VCaP (cell line): ENCODE measurements at regions not wholly inside any gene's neighbourhood (a gene's known extent, or its start where the extent isn't known, plus 50 kb on each side); places are given as distances from the start of the nearest gene placed in this dataset.

Experiments used
- H3K27ac ChIP-seq: fragments of 450-650 bp; 2 replicates; pipeline ENCODE4 v1.5.1; 2017
- CTCF ChIP-seq: fragments of 450-650 bp; conservative IDR thresholded peaks from 2 replicates; pipeline ENCODE4 v1.5.1; 2017; ENCODE audit warnings: mild to moderate bottlenecking, moderate library complexity

GRCh38 chr5:8216921-8217320, 348.0 kb downstream of the MTRR start:
- no peak for TF ChIP-seq CTCF
- H3K27ac ChIP-seq: no peak overlapping the region

- H3K27ac ChIP-seq: no peak overlapping the region
- TF ChIP-seq CTCF: no peak
These were observed 357.2 kb downstream of the MTRR start for GRCh38 chr5:8226148-8226547.

- no peak overlapping the region for H3K27ac ChIP-seq
- no peak for TF ChIP-seq CTCF
These were observed 358.2 kb downstream of the MTRR start for GRCh38 chr5:8227112-8227511.

- no peak overlapping the region for H3K27ac ChIP-seq
- no peak for TF ChIP-seq CTCF
These were observed 360.6 kb downstream of the MTRR start for GRCh38 chr5:8229551-8229950.

- H3K27ac ChIP-seq: no peak overlapping the region
- TF ChIP-seq CTCF: no peak
These were observed 361.9 kb downstream of the MTRR start for GRCh38 chr5:8230868-8231267.

GRCh38 chr5:8233479-8233878, 364.5 kb downstream of the MTRR start:
- no peak for TF ChIP-seq CTCF
- H3K27ac ChIP-seq: no peak overlapping the region

GRCh38 chr5:8234179-8234770, 365.3 kb downstream of the MTRR start:
- no peak for TF ChIP-seq CTCF
- no peak overlapping the region for H3K27ac ChIP-seq

- no peak overlapping the region for H3K27ac ChIP-seq
- no peak for TF ChIP-seq CTCF
These were observed 369.1 kb downstream of the MTRR start for GRCh38 chr5:8238080-8238479.
